GM19351 (cell line): ENCODE measurements at regions not wholly inside any gene's neighbourhood (a gene's known extent, or its start where the extent isn't known, plus 50 kb on each side); places are given as distances from the start of the nearest gene placed in this dataset.

Source experiments
- ATAC-seq: cut with Tn5 transposase; IDR thresholded peaks from one replicate; pipeline ENCODE4 v1.9.1; 2021; ENCODE audit warnings: mild to moderate bottlenecking, moderate library complexity; ENCODE audit not compliant: unreplicated experiment

- no peak for ATAC-seq
Measured at GRCh38 chr1:199303035-199303434, 664.2 kb downstream of the PTPRC start.

- ATAC-seq, result no peak
Measured at GRCh38 chr1:199305053-199305452, 666.2 kb downstream of the PTPRC start.

- ATAC-seq, result no peak
Measured at GRCh38 chr1:199307496-199308264, 668.8 kb downstream of the PTPRC start.

GRCh38 chr1:199308349-199308846, 669.6 kb downstream of the PTPRC start:
- ATAC-seq, result peak; percentile 71

- no peak for ATAC-seq
Measured at GRCh38 chr1:199310708-199311107, 671.9 kb downstream of the PTPRC start.

- ATAC-seq, result no peak
Measured at GRCh38 chr1:199311478-199312262, 672.8 kb downstream of the PTPRC start.

GRCh38 chr1:199312626-199313025, 673.8 kb downstream of the PTPRC start:
- no peak for ATAC-seq

- no peak for ATAC-seq
Measured at GRCh38 chr1:199313444-199313843, 674.6 kb downstream of the PTPRC start.

GRCh38 chr1:199319341-199319740, 680.5 kb downstream of the PTPRC start:
- ATAC-seq, result no peak

GRCh38 chr1:199322278-199322677, 683.4 kb downstream of the PTPRC start:
- ATAC-seq, result no peak

GRCh38 chr1:199333180-199333579, 694.3 kb upstream of the NR5A2 start:
- ATAC-seq, result no peak

- ATAC-seq, result no peak
Measured at GRCh38 chr1:199335496-199335895, 692.0 kb upstream of the NR5A2 start.

GRCh38 chr1:199336745-199337640, 690.5 kb upstream of the NR5A2 start:
- no peak for ATAC-seq

GRCh38 chr1:199338760-199339159, 688.8 kb upstream of the NR5A2 start:
- no peak for ATAC-seq

- ATAC-seq, result no peak
Measured at GRCh38 chr1:199352351-199352750, 675.2 kb upstream of the NR5A2 start.

GRCh38 chr1:199353906-199354305, 673.6 kb upstream of the NR5A2 start:
- ATAC-seq, result no peak

- ATAC-seq, result no peak
Measured at GRCh38 chr1:199356561-199356960, 670.9 kb upstream of the NR5A2 start.

GRCh38 chr1:199357599-199357998, 669.9 kb upstream of the NR5A2 start:
- ATAC-seq, result no peak

- no peak for ATAC-seq
Measured at GRCh38 chr1:199362996-199363395, 664.5 kb upstream of the NR5A2 start.

- ATAC-seq, result no peak
Measured at GRCh38 chr1:199373139-199373538, 654.4 kb upstream of the NR5A2 start.

- no peak for ATAC-seq
Measured at GRCh38 chr1:199377211-199377610, 650.3 kb upstream of the NR5A2 start.
